ENCODE measurements at regions not wholly inside any gene's neighbourhood (a gene's known extent, or its start where the extent isn't known, plus 50 kb on each side); places are given as distances from the start of the nearest gene placed in this dataset.

DNA sequence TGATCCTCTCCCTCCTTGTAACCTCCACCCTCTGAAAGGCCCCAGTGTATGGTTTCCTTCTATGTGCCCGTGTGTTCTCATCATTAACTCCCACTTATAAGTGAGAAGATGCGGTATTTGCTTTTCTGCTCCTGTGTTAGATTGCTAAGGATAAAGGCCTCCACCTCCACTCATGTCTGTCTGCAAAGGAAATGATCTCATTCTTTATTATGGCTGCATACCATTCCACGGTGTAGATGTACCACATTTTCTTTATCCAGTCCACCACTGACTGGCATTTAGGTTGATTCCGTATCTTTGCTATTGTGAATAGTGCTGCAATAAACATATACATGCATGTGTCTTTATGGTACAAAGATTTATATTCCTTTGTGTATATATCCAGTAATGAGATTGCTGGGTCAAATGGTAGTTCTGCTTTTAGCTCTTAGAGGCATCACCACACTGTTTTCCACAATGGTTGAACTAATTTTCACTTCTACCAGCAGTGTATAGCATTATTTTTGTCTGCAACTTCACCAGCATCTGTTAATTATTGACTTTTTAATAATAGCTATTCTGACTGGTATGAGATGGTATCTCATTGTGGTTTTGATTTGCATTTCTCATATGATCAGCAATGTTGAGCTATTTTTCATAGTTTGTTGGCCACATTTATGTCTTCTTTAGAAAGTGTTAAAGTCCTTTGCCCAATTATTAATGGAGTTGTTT lies 1030.9 kb downstream of the FSTL5 start:
- TF ChIP-seq POLR2AphosphoS5 (IDR thresholded peaks at IDR 0.05) (no peak), CTCF (IDR thresholded peaks at IDR 0.05) (no peak), EP300 (IDR thresholded peaks at IDR 0.05; ENCODE audit: low read depth) (no peak)
